Embryonic facial prominence (tissue), 1 donor: ENCODE measurements at regions not wholly inside any gene's neighbourhood (a gene's known extent, or its start where the extent isn't known, plus 50 kb on each side); places are given as distances from the start of the nearest gene placed in this dataset.

Experiments used
- DNase-seq: peaks from one replicate; pipeline ENCODE4 v3.0.0-alpha.2; 2016; ENCODE audit errors: extremely low spot score

GRCh38 chr2:18182861-18183260, 304.4 kb downstream of the KCNS3 start:
- DNase-seq, result no peak

GRCh38 chr2:18180912-18181311, 302.4 kb downstream of the KCNS3 start:
- DNase-seq, result no peak

- no peak for DNase-seq
These were observed 301.7 kb downstream of the KCNS3 start for GRCh38 chr2:18180031-18180610.

- DNase-seq, result no peak
These were observed 300.4 kb downstream of the KCNS3 start for GRCh38 chr2:18178736-18179349.

- no peak for DNase-seq
These were observed 298.3 kb downstream of the KCNS3 start for GRCh38 chr2:18176679-18177215.

GRCh38 chr2:18172607-18173006, 294.1 kb downstream of the KCNS3 start:
- DNase-seq, result no peak

GRCh38 chr2:18171191-18172139, 293.0 kb downstream of the KCNS3 start:
- DNase-seq, result no peak

- DNase-seq, result no peak
These were observed 292.2 kb downstream of the KCNS3 start for GRCh38 chr2:18170642-18171041.

- DNase-seq, result no peak
These were observed 291.4 kb downstream of the KCNS3 start for GRCh38 chr2:18169893-18170175.

- no peak for DNase-seq
These were observed 290.8 kb downstream of the KCNS3 start for GRCh38 chr2:18169121-18169892.

GRCh38 chr2:18167871-18168270, 289.4 kb downstream of the KCNS3 start:
- no peak for DNase-seq

GRCh38 chr2:18161681-18162080, 283.2 kb downstream of the KCNS3 start:
- no peak for DNase-seq

GRCh38 chr2:18159896-18160295, 281.4 kb downstream of the KCNS3 start:
- DNase-seq, result no peak

- DNase-seq, result no peak
These were observed 278.0 kb downstream of the KCNS3 start for GRCh38 chr2:18156421-18156820.

GRCh38 chr2:18156002-18156401, 277.5 kb downstream of the KCNS3 start:
- no peak for DNase-seq

GRCh38 chr2:18154812-18155211, 276.3 kb downstream of the KCNS3 start:
- no peak for DNase-seq

GRCh38 chr2:18154259-18154658, 275.8 kb downstream of the KCNS3 start:
- no peak for DNase-seq

GRCh38 chr2:18153741-18154140, 275.3 kb downstream of the KCNS3 start:
- DNase-seq, result no peak

- no peak for DNase-seq
These were observed 272.8 kb downstream of the KCNS3 start for GRCh38 chr2:18151237-18151636.

GRCh38 chr2:18149660-18150246, 271.3 kb downstream of the KCNS3 start:
- DNase-seq, result no peak

GRCh38 chr2:18136881-18137475, 258.5 kb downstream of the KCNS3 start:
- no peak for DNase-seq
